ENCODE measurements at regions not wholly inside any gene's neighbourhood (a gene's known extent, or its start where the extent isn't known, plus 50 kb on each side); places are given as distances from the start of the nearest gene placed in this dataset.

- intact Hi-C loops (cut with DNase I), result no loop called here
Observed at GRCh38 chr12:59927032-59927431, 331.2 kb downstream of the SLC16A7 start.

GRCh38 chr12:59928416-59928815 is 332.6 kb downstream of the SLC16A7 start:
- no peak for DNase-seq
- intact Hi-C loops (cut with DNase I), result no loop called here

More at GRCh38 chr12:59927032-59927431, 331.2 kb downstream of the SLC16A7 start:
- no peak for DNase-seq

- intact Hi-C loops (cut with DNase I), result no loop called here
- no peak for DNase-seq
Observed at GRCh38 chr12:59929110-59929509, 333.3 kb downstream of the SLC16A7 start.

- no peak for DNase-seq
- intact Hi-C loops (cut with DNase I), result no loop called here
Observed at GRCh38 chr12:59934486-59934885, 338.7 kb downstream of the SLC16A7 start.

- intact Hi-C loops (cut with DNase I), result no loop called here
- no peak for DNase-seq
Observed at GRCh38 chr12:59936534-59936933, 340.7 kb downstream of the SLC16A7 start.

GRCh38 chr12:59937148-59937547 is 341.3 kb downstream of the SLC16A7 start:
- intact Hi-C loops (cut with DNase I), result no loop called here
- no peak for DNase-seq

- no peak for DNase-seq
- intact Hi-C loops (cut with DNase I), result no loop called here
Observed at GRCh38 chr12:59938190-59938962, 342.5 kb downstream of the SLC16A7 start.

- DNase-seq, result no peak
Observed at GRCh38 chr12:59940631-59941342, 345.0 kb downstream of the SLC16A7 start.

GRCh38 chr12:59941461-59941860 is 345.6 kb downstream of the SLC16A7 start:
- no peak for DNase-seq
- intact Hi-C loops (cut with DNase I), result no loop called here

More at GRCh38 chr12:59940631-59941342, 345.0 kb downstream of the SLC16A7 start:
- intact Hi-C loops (cut with DNase I), result no loop called here

- no peak for DNase-seq
- intact Hi-C loops (cut with DNase I), result no loop called here
Observed at GRCh38 chr12:59944177-59944576, 348.3 kb downstream of the SLC16A7 start.

- intact Hi-C loops (cut with DNase I), result no loop called here
- no peak for DNase-seq
Observed at GRCh38 chr12:59946635-59947034, 350.8 kb downstream of the SLC16A7 start.

GRCh38 chr12:59963546-59963945 is 367.7 kb downstream of the SLC16A7 start:
- DNase-seq, result no peak
- intact Hi-C loops (cut with DNase I), result no loop called here

- intact Hi-C loops (cut with DNase I), result no loop called here
- no peak for DNase-seq
Observed at GRCh38 chr12:59972905-59973304, 377.1 kb downstream of the SLC16A7 start.

- DNase-seq, result no peak
- intact Hi-C loops (cut with DNase I), result no loop called here
Observed at GRCh38 chr12:59973515-59973914, 377.7 kb downstream of the SLC16A7 start.

GRCh38 chr12:59977779-59978178 is 381.9 kb downstream of the SLC16A7 start:
- intact Hi-C loops (cut with DNase I), result no loop called here

GRCh38 chr12:59980476-59980875 is 384.6 kb downstream of the SLC16A7 start:
- DNase-seq, result no peak
- intact Hi-C loops (cut with DNase I), result no loop called here

More at GRCh38 chr12:59977779-59978178, 381.9 kb downstream of the SLC16A7 start:
- no peak for DNase-seq

GRCh38 chr12:59999291-59999690 is 403.5 kb downstream of the SLC16A7 start:
- DNase-seq, result no peak

GRCh38 chr12:60010486-60010885 is 414.7 kb downstream of the SLC16A7 start:
- DNase-seq, result no peak
- intact Hi-C loops (cut with DNase I), result no loop called here

More at GRCh38 chr12:59999291-59999690, 403.5 kb downstream of the SLC16A7 start:
- intact Hi-C loops (cut with DNase I), result no loop called here

- no peak for DNase-seq
- intact Hi-C loops (cut with DNase I), result no loop called here
Observed at GRCh38 chr12:60012659-60013058, 416.8 kb downstream of the SLC16A7 start.

GRCh38 chr12:60014436-60014835 is 418.6 kb downstream of the SLC16A7 start:
- intact Hi-C loops (cut with DNase I), result no loop called here
- DNase-seq, result no peak

GRCh38 chr12:60020068-60020467 is 424.2 kb downstream of the SLC16A7 start:
- no peak for DNase-seq
- intact Hi-C loops (cut with DNase I), result no loop called here

- no peak for DNase-seq
- intact Hi-C loops (cut with DNase I), result no loop called here
Observed at GRCh38 chr12:60021235-60021634, 425.4 kb downstream of the SLC16A7 start.
